HepG2 (cell line): ENCODE measurements at regions not wholly inside any gene's neighbourhood (a gene's known extent, or its start where the extent isn't known, plus 50 kb on each side); places are given as distances from the start of the nearest gene placed in this dataset.
A peak's percentile ranks its signal among the peaks of the same experiment; 100 is the strongest.

Experiments used
- ATAC-seq: fragments of 200-7000 bp; cut with Tn5 transposase; 3 replicates; pipeline ENCODE4 v1.9.1; 2020; ENCODE audit warnings: mild to moderate bottlenecking, moderate library complexity
- BruUV-seq: library from RNA; stranded (reverse); fragments of 400-500 nt; replicated peaks from 2 replicates; lab custom pipeline; 2021; lab: Mats Ljungman, UMichigan
- CTCF ChIA-PET: fragments of 300-600 bp; formaldehyde crosslinking; extraction: SDS; loops from one replicate; lab custom pipeline; 2021; ENCODE audit warnings: low total read pairs, inconsistent platforms, low intra/inter-chr PET ratio; lab: Yijun Ruan, JAX
- POLR2A ChIA-PET: fragments of 350-600 bp; sonication (Branson Sonifier 250); formaldehyde crosslinking; loops from one replicate; lab custom pipeline; 2020; ENCODE audit warnings: antibody characterized with exemption, inconsistent platforms; lab: Yijun Ruan, JAX
- DNase-seq: peaks from one replicate; pipeline ENCODE4 v3.0.0-alpha.2; 2015; ENCODE audit warnings: low spot score
- FAIRE-seq: peaks from 3 replicates; lab custom pipeline; 2011; peaks lifted over from hg19 to GRCh38; lab: Jason Lieb, UNC
- H2AFZ ChIP-seq: one replicate; pipeline ENCODE4 v1.6.1; 2011; ENCODE audit warnings: low read length, inconsistent platforms
- H3K27ac ChIP-seq: fragments of 300-600 bp; 3 replicates; pipeline ENCODE4 v1.8.0; 2011; ENCODE audit warnings: mixed run types, mild to moderate bottlenecking, mixed read lengths, low read length, inconsistent platforms; ENCODE audit not compliant: insufficient read depth; ENCODE audit errors: extremely low read length
- H3K27me3 ChIP-seq, 2 experiments: fragments of 200-600 bp in 1 of 2; 2 replicates in 1 of 2; 3 replicates in 1 of 2; pipeline versions ENCODE4 v1.6.0 to v1.8.0; 2011; ENCODE audit warnings: low read length in 2 of 2, mild to moderate bottlenecking in 2 of 2, moderate library complexity in 2 of 2, inconsistent platforms in 1 of 2; ENCODE audit not compliant: insufficient read depth in 2 of 2, control insufficient read depth in 1 of 2
- H3K36me3 ChIP-seq, 2 experiments: fragments of 200-600 bp in 1 of 2; replicated peaks in 1 of 2; 2 replicates in 1 of 2; 3 replicates in 1 of 2; pipeline versions ENCODE4 v1.5.1 to v1.8.0; 2011; ENCODE audit warnings: low read length in 2 of 2, inconsistent platforms in 1 of 2; ENCODE audit not compliant: insufficient read depth in 2 of 2, control insufficient read depth in 1 of 2
- H3K4me1 ChIP-seq: 2 replicates; pipeline ENCODE4 v1.5.1; 2012; ENCODE audit warnings: low read length, inconsistent platforms; ENCODE audit not compliant: insufficient read depth
- H3K4me2 ChIP-seq: 2 replicates; pipeline ENCODE4 v1.6.0; 2011; ENCODE audit warnings: low read depth, low read length, inconsistent platforms
- H3K4me3 ChIP-seq, 3 experiments: fragments of 200-600 bp in 1 of 3; sonication (generic), shearing (Covaris generic) in 1 of 3; replicated peaks in 1 of 3; 2 replicates each; pipeline ENCODE4 v1.5.1; 2011 to 2016; ENCODE audit warnings: low read length in 3 of 3, inconsistent platforms in 2 of 3, low read depth in 2 of 3, mild to moderate bottlenecking in 2 of 3, control low read depth in 1 of 3, mixed read lengths in 1 of 3; ENCODE audit not compliant: insufficient read depth in 1 of 3
- H3K79me2 ChIP-seq: one replicate; pipeline ENCODE4 v1.6.1; 2011; ENCODE audit warnings: low read length, inconsistent platforms; ENCODE audit not compliant: insufficient read depth
- H3K9ac ChIP-seq: 2 replicates; pipeline ENCODE4 v1.6.0; 2011; ENCODE audit warnings: mild to moderate bottlenecking, low read depth, low read length, inconsistent platforms; ENCODE audit not compliant: insufficient read depth
- H3K9me3 ChIP-seq: 2 replicates; pipeline ENCODE4 v1.5.1; 2012; ENCODE audit warnings: mild to moderate bottlenecking, low read length
- H4K20me1 ChIP-seq: 2 replicates; pipeline ENCODE4 v1.6.0; 2011; ENCODE audit warnings: inconsistent platforms, mild to moderate bottlenecking, low read length, moderate library complexity; ENCODE audit not compliant: insufficient read depth
- CBX2 ChIP-seq, 2 experiments: fragments of 200-600 bp in 1 of 2; sonication (generic); formaldehyde crosslinking in 1 of 2; IDR thresholded peaks; 2 replicates each; pipeline versions ENCODE4 v1.7.0 to v1.8.1; 2018 to 2022; ENCODE audit warnings: low read depth in 2 of 2, low read length in 1 of 2, mild to moderate bottlenecking in 1 of 2, missing genetic modification reagents in 1 of 2
- EHMT2 ChIP-seq: fragments of 200-600 bp; sonication (generic); IDR thresholded peaks from 2 replicates; pipeline ENCODE4 v1.7.0; 2017; ENCODE audit warnings: antibody characterized with exemption, low read depth, low read length, borderline replicate concordance
- HNF1A ChIP-seq, 2 experiments: sonication (generic) in 1 of 2; formaldehyde crosslinking in 1 of 2; IDR thresholded peaks; 2 replicates each; pipeline versions ENCODE4 v1.4.0 to v1.6.1; 2016 to 2020; ENCODE audit warnings: borderline replicate concordance in 1 of 2, low read depth in 1 of 2, mild to moderate bottlenecking in 1 of 2, missing genetic modification reagents in 1 of 2
- HNF4G ChIP-seq, 2 experiments: sonication (generic) in 1 of 2; formaldehyde crosslinking in 1 of 2; IDR thresholded peaks; 2 replicates each; pipeline versions ENCODE4 v1.4.0 to v1.6.1; 2011 to 2020; ENCODE audit warnings: borderline replicate concordance in 2 of 2, low read depth in 2 of 2, mild to moderate bottlenecking in 2 of 2, low read length in 1 of 2, missing genetic modification reagents in 1 of 2, moderate library complexity in 1 of 2
- JUNB ChIP-seq: sonication (generic); formaldehyde crosslinking; IDR thresholded peaks from 2 replicates; pipeline ENCODE4 v1.8.0; 2022; ENCODE audit warnings: missing genetic modification reagents, mild to moderate bottlenecking, borderline replicate concordance
- MBNL3 ChIP-seq: fragments of 250-450 bp; sonication (Bioruptor Pico); conservative IDR thresholded peaks from 2 replicates; pipeline ENCODE4 v1.8.0; 2022; ENCODE audit warnings: mild to moderate bottlenecking, inconsistent platforms
- REPIN1 ChIP-seq: sonication (generic); formaldehyde crosslinking; IDR thresholded peaks from 2 replicates; pipeline ENCODE4 v1.8.0; 2022; ENCODE audit warnings: missing genetic modification reagents, low read depth, mild to moderate bottlenecking, borderline replicate concordance
- RXRB ChIP-seq: IDR thresholded peaks from 2 replicates; pipeline ENCODE4 v1.6.1; 2016; ENCODE audit warnings: borderline replicate concordance, missing genetic modification reagents, missing compliant biosample characterization
- SOX6 ChIP-seq, 2 experiments: fragments of 450-650 bp in 1 of 2; sonication (generic) in 1 of 2; formaldehyde crosslinking in 1 of 2; IDR thresholded peaks; 2 replicates each; pipeline versions ENCODE4 v1.4.0 to v1.6.1; 2017 to 2020; ENCODE audit warnings: antibody characterized with exemption in 1 of 2, mild to moderate bottlenecking in 1 of 2, missing genetic modification reagents in 1 of 2
- SP4 ChIP-seq: sonication (generic); formaldehyde crosslinking; IDR thresholded peaks from 2 replicates; pipeline ENCODE4 v1.8.1; 2023; ENCODE audit warnings: mild to moderate bottlenecking, missing genetic modification reagents
- ZKSCAN8 ChIP-seq: IDR thresholded peaks from 2 replicates; pipeline ENCODE4 v1.6.1; 2016; ENCODE audit warnings: borderline replicate concordance, missing genetic modification reagents, missing compliant biosample characterization
- ZNF333 ChIP-seq: sonication (generic); formaldehyde crosslinking; IDR thresholded peaks from 2 replicates; pipeline ENCODE4 v1.4.0; 2020; ENCODE audit warnings: mild to moderate bottlenecking, missing genetic modification reagents, borderline replicate concordance
- ZNF34 ChIP-seq: sonication (generic); formaldehyde crosslinking; IDR thresholded peaks from 2 replicates; pipeline ENCODE4 v1.4.0; 2020; ENCODE audit warnings: mild to moderate bottlenecking, missing genetic modification reagents, borderline replicate concordance
- ZNF883 ChIP-seq: sonication (generic); formaldehyde crosslinking; IDR thresholded peaks from 2 replicates; pipeline ENCODE4 v1.5.1; 2020; ENCODE audit warnings: mild to moderate bottlenecking, missing genetic modification reagents; ENCODE audit errors: not compliant biosample characterization
- in situ Hi-C: cut with HindIII; loops from 2 replicates; pipeline ENCODE4 v1.10.0; 2017; ENCODE audit warnings: low pct_unique_long_range_greater_than_20kb; ENCODE audit not compliant: extremely low pct_ligation_motif_present
- intact Hi-C: fragments of 100-400 bp; cut with micrococcal nuclease; formaldehyde crosslinking; loops from one replicate; pipeline ENCODE4 v1.10.0; 2022; ENCODE audit not compliant: unreplicated experiment
- TF ChIP-seq, protein P1 (sequence below): IDR thresholded peaks from 2 replicates; pipeline ENCODE4 v1.4.0; 2020; ENCODE audit warnings: mild to moderate bottlenecking, missing genetic modification reagents

- Histone ChIP-seq H3K9ac (no peak overlapping the region), H3K27me3 (no peaks in the 10 kb centered on the region; a peak in 1 of 5 replicates), H3K79me2 (no peaks in the 10 kb centered on the region), H3K4me2 (peak overlapping the region; percentile 37), H3K36me3 (no peaks in the 10 kb centered on the region), H4K20me1 (no peaks in the 10 kb centered on the region), H3K9me3 (no peaks in the 10 kb centered on the region), H3K4me1 (peaks cover 18% of the 10 kb centered on the region), H2AFZ (no peak overlapping the region), H3K4me3 (peak overlapping the region in 1 of 3 experiments; percentile 0; a peak in 1 of 6 replicates), H3K27ac (no peak overlapping the region)
- DNase-seq (peak; percentile 85), ATAC-seq (peak; percentile 96), FAIRE-seq (peak; percentile 61)
- ChIA-PET CTCF (no interaction called here), POLR2A (no interaction called here)
- intact Hi-C loops (loop anchor here (5.0 kb wide), 1 partner anchor 229 kb away; no protein-coding TSS in a partner anchor), in situ Hi-C loops (no loop called here)
- BruUV-seq: no TSS peak
- 0 out of 2 replicates have a peak, but pooled peaks have one; percentile 22 for TF ChIP-seq RXRB
- TF ChIP-seq JUNB (CRISPR knock-in tag): no peak
- no peak for TF ChIP-seq ZNF883 (CRISPR knock-in tag)
- TF ChIP-seq CBX2 (IDR thresholded peaks at IDR 0.05; ENCODE audit: low read depth, low read length): no peak; the same call in 1 of the 2 replicates
- no peak for TF ChIP-seq CBX2 (CRISPR knock-in tag; IDR thresholded peaks at IDR 0.05; ENCODE audit: low read depth)
- TF ChIP-seq EHMT2: 0 out of 2 replicates have a peak, but pooled peaks have one; percentile 7
- TF ChIP-seq HNF1A (IDR thresholded peaks at IDR 0.05; ENCODE audit: low read depth): peak; percentile 99
- peak; percentile 97 for TF ChIP-seq HNF1A (CRISPR knock-in tag; IDR thresholded peaks at IDR 0.05; ENCODE audit: borderline replicate concordance)
- TF ChIP-seq SP4 (CRISPR knock-in tag): no peak
- no peak for TF ChIP-seq SOX6 (IDR thresholded peaks at IDR 0.05)
- peak; percentile 22; the same call in 1 of the 2 replicates for TF ChIP-seq SOX6 (CRISPR knock-in tag; IDR thresholded peaks at IDR 0.05)
- no peak for TF ChIP-seq HNF4G (IDR thresholded peaks at IDR 0.05; ENCODE audit: borderline replicate concordance, low read depth, low read length)
- TF ChIP-seq HNF4G (CRISPR knock-in tag; IDR thresholded peaks at IDR 0.05; ENCODE audit: borderline replicate concordance, low read depth): no peak
- no peak for TF ChIP-seq ZNF34
- TF ChIP-seq MBNL3: no peak
- TF ChIP-seq ZNF333 (CRISPR knock-in tag): no peak
- peak; percentile 40; the same call in 1 of the 2 replicates for TF ChIP-seq ZKSCAN8
- no peak for TF ChIP-seq REPIN1
- TF ChIP-seq, protein P1, sequence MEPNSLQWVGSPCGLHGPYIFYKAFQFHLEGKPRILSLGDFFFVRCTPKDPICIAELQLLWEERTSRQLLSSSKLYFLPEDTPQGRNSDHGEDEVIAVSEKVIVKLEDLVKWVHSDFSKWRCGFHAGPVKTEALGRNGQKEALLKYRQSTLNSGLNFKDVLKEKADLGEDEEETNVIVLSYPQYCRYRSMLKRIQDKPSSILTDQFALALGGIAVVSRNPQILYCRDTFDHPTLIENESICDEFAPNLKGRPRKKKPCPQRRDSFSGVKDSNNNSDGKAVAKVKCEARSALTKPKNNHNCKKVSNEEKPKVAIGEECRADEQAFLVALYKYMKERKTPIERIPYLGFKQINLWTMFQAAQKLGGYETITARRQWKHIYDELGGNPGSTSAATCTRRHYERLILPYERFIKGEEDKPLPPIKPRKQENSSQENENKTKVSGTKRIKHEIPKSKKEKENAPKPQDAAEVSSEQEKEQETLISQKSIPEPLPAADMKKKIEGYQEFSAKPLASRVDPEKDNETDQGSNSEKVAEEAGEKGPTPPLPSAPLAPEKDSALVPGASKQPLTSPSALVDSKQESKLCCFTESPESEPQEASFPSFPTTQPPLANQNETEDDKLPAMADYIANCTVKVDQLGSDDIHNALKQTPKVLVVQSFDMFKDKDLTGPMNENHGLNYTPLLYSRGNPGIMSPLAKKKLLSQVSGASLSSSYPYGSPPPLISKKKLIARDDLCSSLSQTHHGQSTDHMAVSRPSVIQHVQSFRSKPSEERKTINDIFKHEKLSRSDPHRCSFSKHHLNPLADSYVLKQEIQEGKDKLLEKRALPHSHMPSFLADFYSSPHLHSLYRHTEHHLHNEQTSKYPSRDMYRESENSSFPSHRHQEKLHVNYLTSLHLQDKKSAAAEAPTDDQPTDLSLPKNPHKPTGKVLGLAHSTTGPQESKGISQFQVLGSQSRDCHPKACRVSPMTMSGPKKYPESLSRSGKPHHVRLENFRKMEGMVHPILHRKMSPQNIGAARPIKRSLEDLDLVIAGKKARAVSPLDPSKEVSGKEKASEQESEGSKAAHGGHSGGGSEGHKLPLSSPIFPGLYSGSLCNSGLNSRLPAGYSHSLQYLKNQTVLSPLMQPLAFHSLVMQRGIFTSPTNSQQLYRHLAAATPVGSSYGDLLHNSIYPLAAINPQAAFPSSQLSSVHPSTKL: peak; percentile 79
Observed at GRCh38 chr3:154023148-154023547, 98.0 kb upstream of the ARHGEF26 start.
